Subcutaneous abdominal adipose tissue (tissue), 5 donors: ENCODE measurements at regions not wholly inside any gene's neighbourhood (a gene's known extent, or its start where the extent isn't known, plus 50 kb on each side); places are given as distances from the start of the nearest gene placed in this dataset.

Experiments
- H3K27ac ChIP-seq: one replicate; pipeline ENCODE4 v1.7.0; 2013; ENCODE audit warnings: low read depth, mild to moderate bottlenecking, inconsistent platforms, low read length, moderate library complexity
- H3K27me3 ChIP-seq, 5 donors: one replicate each; pipeline ENCODE4 v1.7.0; 2013; ENCODE audit warnings: low read length in 5 of 5, inconsistent platforms in 1 of 5; ENCODE audit not compliant: control insufficient read depth in 5 of 5, insufficient read depth in 4 of 5
- H3K36me3 ChIP-seq, 5 donors: one replicate each; pipeline ENCODE4 v1.7.0; 2013; ENCODE audit warnings: low read length in 5 of 5; ENCODE audit not compliant: control insufficient read depth in 5 of 5, insufficient read depth in 5 of 5
- H3K4me1 ChIP-seq, 5 donors: one replicate each; pipeline ENCODE4 v1.7.0; 2013; ENCODE audit warnings: low read length in 5 of 5, mild to moderate bottlenecking in 3 of 5, moderate library complexity in 1 of 5; ENCODE audit not compliant: control insufficient read depth in 5 of 5, insufficient read depth in 5 of 5
- H3K4me3 ChIP-seq, 5 donors: one replicate each; pipeline ENCODE4 v1.7.0; 2013; ENCODE audit warnings: low read length in 5 of 5, low read depth in 1 of 5
- H3K9ac ChIP-seq, 5 donors: one replicate each; pipeline ENCODE4 v1.7.0; 2013; ENCODE audit warnings: low read length in 5 of 5, mild to moderate bottlenecking in 4 of 5, moderate library complexity in 3 of 5
- H3K9me3 ChIP-seq, 5 donors: one replicate each; pipeline ENCODE4 v1.7.0; 2013; ENCODE audit warnings: low read length in 5 of 5; ENCODE audit not compliant: control insufficient read depth in 5 of 5
- donor health status: healthy.
- donor health status: healthy.
- donor health status: healthy.
- donor health status: healthy.
- donor health status: healthy.

GRCh38 chr4:166153548-166153947, 280.5 kb downstream of the TLL1 start:
- H3K4me3 ChIP-seq = no peak overlapping the region
- H3K9me3 ChIP-seq = no peaks in the 10 kb centered on the region
- H3K36me3 ChIP-seq = no peaks in the 10 kb centered on the region
- peaks cover 0 to 13% (median 3%) of the 10 kb centered on the region in 5 donors for H3K4me1 ChIP-seq
- no peak overlapping the region for H3K27ac ChIP-seq
- H3K9ac ChIP-seq = no peak overlapping the region
- no peaks in the 10 kb centered on the region for H3K27me3 ChIP-seq

- no peaks in the 10 kb centered on the region for H3K36me3 ChIP-seq
- no peak overlapping the region for H3K4me3 ChIP-seq
- no peak overlapping the region for H3K27ac ChIP-seq
- no peaks in the 10 kb centered on the region for H3K27me3 ChIP-seq
- H3K9me3 ChIP-seq = peaks cover 0 to 4% (median 0%) of the 10 kb centered on the region in 5 donors
- peaks cover 0 to 7% (median 0%) of the 10 kb centered on the region in 5 donors for H3K4me1 ChIP-seq
- no peak overlapping the region for H3K9ac ChIP-seq
Measured at GRCh38 chr4:166162327-166162726, 289.3 kb downstream of the TLL1 start.

GRCh38 chr4:166165829-166166420, 292.9 kb downstream of the TLL1 start:
- no peaks in the 10 kb centered on the region for H3K36me3 ChIP-seq
- H3K27me3 ChIP-seq = no peaks in the 10 kb centered on the region
- no peak overlapping the region for H3K4me3 ChIP-seq
- no peak overlapping the region for H3K9ac ChIP-seq
- H3K4me1 ChIP-seq = no peaks in the 10 kb centered on the region
- no peaks in the 10 kb centered on the region for H3K9me3 ChIP-seq
- H3K27ac ChIP-seq = no peak overlapping the region

GRCh38 chr4:166169111-166169510, 296.1 kb downstream of the TLL1 start:
- Histone ChIP-seq H3K36me3 (no peaks in the 10 kb centered on the region), H3K4me1 (no peaks in the 10 kb centered on the region), H3K27ac (no peak overlapping the region), H3K9me3 (peaks cover 0 to 5% (median 0%) of the 10 kb centered on the region in 5 donors), H3K9ac (no peak overlapping the region), H3K4me3 (no peak overlapping the region), H3K27me3 (no peaks in the 10 kb centered on the region)

GRCh38 chr4:166172619-166173018, 299.6 kb downstream of the TLL1 start:
- H3K36me3 ChIP-seq = no peaks in the 10 kb centered on the region
- H3K27me3 ChIP-seq = no peaks in the 10 kb centered on the region
- H3K27ac ChIP-seq = no peak overlapping the region
- H3K9me3 ChIP-seq = peaks cover 0 to 5% (median 0%) of the 10 kb centered on the region in 5 donors
- no peaks in the 10 kb centered on the region for H3K4me1 ChIP-seq
- H3K9ac ChIP-seq = no peak overlapping the region
- no peak overlapping the region for H3K4me3 ChIP-seq

- no peak overlapping the region for H3K4me3 ChIP-seq
- no peaks in the 10 kb centered on the region for H3K36me3 ChIP-seq
- H3K9ac ChIP-seq = no peak overlapping the region
- H3K4me1 ChIP-seq = no peaks in the 10 kb centered on the region
- H3K27ac ChIP-seq = no peak overlapping the region
- no peaks in the 10 kb centered on the region for H3K27me3 ChIP-seq
- H3K9me3 ChIP-seq = peaks cover 0 to 5% (median 0%) of the 10 kb centered on the region in 5 donors
Measured at GRCh38 chr4:166174717-166175490, 301.9 kb downstream of the TLL1 start.

- no peaks in the 10 kb centered on the region for H3K27me3 ChIP-seq
- no peaks in the 10 kb centered on the region for H3K9me3 ChIP-seq
- H3K4me1 ChIP-seq = no peaks in the 10 kb centered on the region
- no peaks in the 10 kb centered on the region for H3K36me3 ChIP-seq
- no peak overlapping the region for H3K27ac ChIP-seq
- no peak overlapping the region for H3K4me3 ChIP-seq
- H3K9ac ChIP-seq = no peak overlapping the region
Measured at GRCh38 chr4:166182145-166182544, 309.1 kb downstream of the TLL1 start.

GRCh38 chr4:166195101-166195500, 322.1 kb downstream of the TLL1 start:
- Histone ChIP-seq H3K36me3 (no peaks in the 10 kb centered on the region), H3K9ac (no peak overlapping the region), H3K9me3 (no peaks in the 10 kb centered on the region), H3K4me3 (no peak overlapping the region), H3K4me1 (no peaks in the 10 kb centered on the region), H3K27me3 (no peaks in the 10 kb centered on the region), H3K27ac (no peak overlapping the region)

GRCh38 chr4:166197166-166197565, 324.1 kb downstream of the TLL1 start:
- H3K4me3 ChIP-seq = no peak overlapping the region
- no peaks in the 10 kb centered on the region for H3K4me1 ChIP-seq
- H3K27me3 ChIP-seq = no peaks in the 10 kb centered on the region
- no peak overlapping the region for H3K9ac ChIP-seq
- no peaks in the 10 kb centered on the region for H3K36me3 ChIP-seq
- H3K27ac ChIP-seq = no peak overlapping the region
- no peaks in the 10 kb centered on the region for H3K9me3 ChIP-seq

- Histone ChIP-seq H3K4me1 (no peaks in the 10 kb centered on the region), H3K27me3 (no peaks in the 10 kb centered on the region), H3K4me3 (no peak overlapping the region), H3K36me3 (no peaks in the 10 kb centered on the region), H3K9me3 (no peaks in the 10 kb centered on the region), H3K9ac (no peak overlapping the region), H3K27ac (no peak overlapping the region)
Measured at GRCh38 chr4:166198041-166198440, 325.0 kb downstream of the TLL1 start.
